Esophagus muscularis mucosa (tissue), 4 donors: ENCODE measurements at regions not wholly inside any gene's neighbourhood (a gene's known extent, or its start where the extent isn't known, plus 50 kb on each side); places are given as distances from the start of the nearest gene placed in this dataset.

ENCODE experiments used
- DNase-seq: peaks from one replicate; pipeline ENCODE4 v3.0.0-alpha.2; 2017; ENCODE audit errors: extremely low spot score
- H3K27ac ChIP-seq, 4 donors: fragments of 200-600 bp; sonication (generic); replicated peaks in 1 of 4; 1 replicate in 3 of 4; 2 replicates in 1 of 4; pipeline ENCODE4 v1.5.1; 2016 to 2019; ENCODE audit warnings: mild to moderate bottlenecking in 1 of 4
- H3K27me3 ChIP-seq, 4 donors: fragments of 200-600 bp; sonication (generic); one replicate each; pipeline versions ENCODE4 v1.5.1 to v1.6.0; 2016 to 2019
- H3K36me3 ChIP-seq, 4 donors: fragments of 200-600 bp; sonication (generic); one replicate each; pipeline ENCODE4 v1.5.1; 2016 to 2019
- H3K4me1 ChIP-seq, 4 donors: fragments of 200-600 bp; sonication (generic); one replicate each; pipeline ENCODE4 v1.5.1; 2016 to 2019
- H3K4me3 ChIP-seq, 4 donors: fragments of 200-600 bp; sonication (generic); 1 replicate in 2 of 4; 2 replicates in 2 of 4; pipeline ENCODE4 v1.5.1; 2016 to 2019; ENCODE audit warnings: mild to moderate bottlenecking in 4 of 4, moderate library complexity in 1 of 4
- H3K9me3 ChIP-seq, 4 donors: fragments of 200-600 bp; sonication (generic); 1 replicate in 3 of 4; 2 replicates in 1 of 4; pipeline ENCODE4 v1.5.1; 2016 to 2019
- EP300 ChIP-seq: sonication (generic); formaldehyde crosslinking; IDR thresholded peaks from one replicate; pipeline ENCODE4 v1.6.1; 2017; ENCODE audit warnings: antibody characterized with exemption
- POLR2A ChIP-seq: fragments of 450-650 bp; IDR thresholded peaks from one replicate; pipeline ENCODE4 v1.6.1; 2017; ENCODE audit warnings: antibody characterized with exemption, moderate library complexity, mild to moderate bottlenecking, low read depth
- POLR2AphosphoS5 ChIP-seq, 2 donors: sonication (generic); formaldehyde crosslinking; IDR thresholded peaks; one replicate each; pipeline ENCODE4 v1.6.1; 2017; ENCODE audit warnings: antibody characterized with exemption in 2 of 2
- WGBS: methylation state at CpG from one replicate; pipeline ENCODE4 v1.1.5; 2018; 5-methylcytosine and 5-hydroxymethylcytosine counted together
- intact Hi-C: fragments of 100-400 bp; cut with DNase I; formaldehyde crosslinking; loops from one replicate; pipeline ENCODE4 v1.15.1; 2023
- TF ChIP-seq, protein P1 (sequence below), 3 experiments: fragments of 200-600 bp in 2 of 3; fragments of 450-650 bp in 1 of 3; sonication (generic) in 2 of 3; IDR thresholded peaks; one replicate each; pipeline ENCODE4 v1.5.1; 2017 to 2019; ENCODE audit warnings: antibody characterized with exemption in 3 of 3, mild to moderate bottlenecking in 2 of 3, moderate library complexity in 1 of 3

DNA sequence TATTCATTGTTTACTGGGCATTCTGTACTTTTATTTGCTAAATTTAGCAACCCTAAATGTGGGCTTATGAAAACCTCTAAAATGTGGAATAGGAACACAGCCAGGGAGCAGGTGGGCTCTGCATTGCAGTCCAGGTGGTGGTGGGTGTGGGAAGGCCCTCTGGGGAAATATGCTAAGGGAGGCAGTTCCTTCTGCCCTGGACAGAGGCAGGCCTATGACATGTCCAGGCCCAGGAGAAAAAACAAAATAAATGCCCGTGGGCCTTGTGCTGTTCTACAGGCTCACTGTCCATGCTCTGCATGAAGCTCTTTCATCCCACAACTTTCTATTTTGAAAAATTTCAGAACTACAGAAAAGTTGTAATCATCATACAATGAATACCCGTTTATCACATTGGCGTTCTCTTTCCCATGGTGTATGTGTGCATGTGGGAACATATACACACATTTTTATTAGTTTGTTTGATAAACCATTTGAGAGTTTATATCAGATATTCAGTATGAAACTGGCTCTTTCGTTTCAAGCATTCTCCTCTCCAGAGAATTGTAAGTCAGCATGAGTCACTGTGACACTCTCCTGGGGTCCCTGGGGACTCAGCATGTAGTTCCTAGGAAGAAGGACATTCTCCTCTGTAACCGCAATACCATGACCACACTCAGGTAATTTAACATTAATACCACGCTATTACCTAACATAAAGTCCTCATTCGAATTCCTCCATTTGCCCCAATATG is 505.3 kb downstream of the COG6 start:
- Histone ChIP-seq H3K27ac (no peak overlapping the region), H3K9me3 (no peaks in the 10 kb centered on the region), H3K4me1 (no peaks in the 10 kb centered on the region), H3K4me3 (no peak overlapping the region), H3K36me3 (no peaks in the 10 kb centered on the region), H3K27me3 (no peaks in the 10 kb centered on the region)
- DNase-seq: no peak
- intact Hi-C loops: no loop called here
- TF ChIP-seq POLR2A: no peak
- TF ChIP-seq EP300: no peak
- TF ChIP-seq POLR2AphosphoS5 (IDR thresholded peaks at IDR 0.05): no peak
- TF ChIP-seq, protein P1, sequence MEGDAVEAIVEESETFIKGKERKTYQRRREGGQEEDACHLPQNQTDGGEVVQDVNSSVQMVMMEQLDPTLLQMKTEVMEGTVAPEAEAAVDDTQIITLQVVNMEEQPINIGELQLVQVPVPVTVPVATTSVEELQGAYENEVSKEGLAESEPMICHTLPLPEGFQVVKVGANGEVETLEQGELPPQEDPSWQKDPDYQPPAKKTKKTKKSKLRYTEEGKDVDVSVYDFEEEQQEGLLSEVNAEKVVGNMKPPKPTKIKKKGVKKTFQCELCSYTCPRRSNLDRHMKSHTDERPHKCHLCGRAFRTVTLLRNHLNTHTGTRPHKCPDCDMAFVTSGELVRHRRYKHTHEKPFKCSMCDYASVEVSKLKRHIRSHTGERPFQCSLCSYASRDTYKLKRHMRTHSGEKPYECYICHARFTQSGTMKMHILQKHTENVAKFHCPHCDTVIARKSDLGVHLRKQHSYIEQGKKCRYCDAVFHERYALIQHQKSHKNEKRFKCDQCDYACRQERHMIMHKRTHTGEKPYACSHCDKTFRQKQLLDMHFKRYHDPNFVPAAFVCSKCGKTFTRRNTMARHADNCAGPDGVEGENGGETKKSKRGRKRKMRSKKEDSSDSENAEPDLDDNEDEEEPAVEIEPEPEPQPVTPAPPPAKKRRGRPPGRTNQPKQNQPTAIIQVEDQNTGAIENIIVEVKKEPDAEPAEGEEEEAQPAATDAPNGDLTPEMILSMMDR (IDR thresholded peaks at IDR 0.05): no peak
- WGBS: 88% methylated on average over 7 of the region's 7 CpGs

DNA sequence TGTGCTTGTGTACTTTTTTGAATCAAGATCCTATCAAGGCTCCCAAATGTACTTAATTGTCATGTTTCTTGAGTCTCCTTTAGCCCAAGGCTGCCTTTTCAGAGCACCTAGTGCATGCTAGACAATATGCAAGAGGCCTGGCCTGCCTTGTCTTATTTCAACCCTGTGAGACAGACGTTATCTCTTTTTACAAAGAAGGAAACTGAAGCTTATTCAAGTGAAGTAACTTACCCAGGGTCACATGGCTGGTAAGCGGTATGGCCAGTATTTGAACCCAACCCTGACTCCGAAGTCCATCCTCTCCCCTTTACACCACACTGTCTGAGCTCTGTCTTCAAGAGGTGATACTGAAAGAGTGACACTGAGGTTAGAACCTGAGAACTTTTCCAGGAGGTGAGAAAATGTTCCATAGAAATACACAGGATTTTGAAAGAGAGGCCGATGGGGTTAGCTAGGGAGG is 505.1 kb downstream of the FOXO1 start:
- TF ChIP-seq, protein P1 (IDR thresholded peaks at IDR 0.05): no peak
- Histone ChIP-seq H3K27ac (no peak overlapping the region), H3K27me3 (no peaks in the 10 kb centered on the region), H3K4me1 (no peaks in the 10 kb centered on the region), H3K36me3 (no peaks in the 10 kb centered on the region), H3K4me3 (no peak overlapping the region), H3K9me3 (no peaks in the 10 kb centered on the region)
- no peak for DNase-seq
- intact Hi-C loops: no loop called here
- 98% methylated on average over 4 of the region's 4 CpGs for WGBS

DNA sequence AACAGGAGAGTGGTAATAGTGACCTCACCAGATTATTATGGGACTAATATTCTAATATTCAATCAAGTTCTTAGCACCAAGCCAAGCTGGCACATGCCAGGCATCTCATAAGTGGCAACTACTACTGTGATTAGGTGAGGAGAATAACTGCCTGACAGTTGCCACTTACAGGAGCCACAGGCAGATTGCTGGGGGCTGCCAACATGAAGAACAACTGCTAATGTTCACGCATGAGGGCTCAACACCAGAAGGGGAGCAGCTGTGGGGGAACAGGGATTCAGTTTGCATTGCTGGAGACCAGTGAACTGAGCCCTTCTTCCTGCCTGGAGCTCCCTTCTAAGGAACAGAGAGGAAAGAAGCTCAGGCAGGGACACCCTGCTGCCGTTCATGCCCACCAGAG is 504.5 kb downstream of the FOXO1 start:
- no peaks in the 10 kb centered on the region for H3K4me1 ChIP-seq
- H3K9me3 ChIP-seq: no peaks in the 10 kb centered on the region
- TF ChIP-seq POLR2A: no peak
- TF ChIP-seq, protein P1 (IDR thresholded peaks at IDR 0.05): no peak
- no peak for TF ChIP-seq EP300
- TF ChIP-seq POLR2AphosphoS5 (IDR thresholded peaks at IDR 0.05): no peak
- intact Hi-C loops: no loop called here
- no peaks in the 10 kb centered on the region for H3K27me3 ChIP-seq
- WGBS: 90% methylated on average over 2 of the region's 2 CpGs
- H3K36me3 ChIP-seq: no peaks in the 10 kb centered on the region
- DNase-seq: no peak
- H3K4me3 ChIP-seq: no peak overlapping the region
- H3K27ac ChIP-seq: no peak overlapping the region

DNA sequence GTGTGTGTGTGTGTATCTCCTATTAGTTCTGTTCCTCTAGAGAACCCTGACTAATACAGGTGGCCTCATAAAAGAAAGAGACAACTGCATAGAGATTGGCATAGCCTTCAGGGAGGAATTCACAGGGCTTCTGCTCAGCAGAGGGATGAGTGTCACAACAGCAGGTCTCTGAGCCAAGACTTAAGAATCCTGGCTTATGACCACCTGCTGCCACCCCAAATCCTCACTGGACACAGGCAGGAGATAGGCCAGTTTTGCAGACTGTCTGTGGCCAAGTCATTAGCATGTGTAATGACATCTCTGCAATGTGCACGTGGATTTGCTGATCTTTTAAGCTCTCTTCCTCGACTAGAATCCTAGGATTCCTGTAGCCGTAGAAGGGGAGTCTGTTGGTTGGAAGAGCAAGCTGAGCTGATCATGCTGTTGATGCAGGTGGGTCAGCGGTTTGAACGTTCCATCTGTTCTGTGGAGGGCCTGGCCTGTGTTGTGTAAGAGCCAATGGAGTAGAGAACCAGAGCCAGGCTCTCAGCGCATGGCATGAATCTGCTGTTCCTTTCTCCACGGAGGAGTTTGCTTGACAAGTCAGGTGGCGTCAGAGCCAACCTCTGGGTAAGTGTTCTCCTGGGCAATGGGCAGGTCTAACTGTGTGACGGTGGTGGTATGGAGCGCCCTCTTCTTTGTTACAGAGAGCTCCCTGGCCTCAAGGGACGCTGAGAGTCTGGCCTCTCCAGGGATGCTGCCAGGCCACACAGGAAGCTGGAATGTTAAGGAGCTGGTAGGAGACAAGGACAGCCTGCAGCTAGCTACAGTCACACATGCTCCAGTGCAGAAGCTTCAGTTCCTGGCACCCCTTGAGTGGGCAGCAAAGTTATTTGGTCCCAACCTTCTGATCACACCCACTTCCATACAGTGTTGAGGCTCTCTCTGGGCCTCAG is 503.1 kb downstream of the FOXO1 start:
- 92% methylated on average over 8 of the region's 11 CpGs for WGBS
- no peak overlapping the region for H3K27ac ChIP-seq
- no peaks in the 10 kb centered on the region for H3K27me3 ChIP-seq
- no peak for TF ChIP-seq POLR2AphosphoS5 (IDR thresholded peaks at IDR 0.05)
- TF ChIP-seq, protein P1 (IDR thresholded peaks at IDR 0.05): no peak
- TF ChIP-seq EP300: no peak
- TF ChIP-seq POLR2A: no peak
- no peak overlapping the region for H3K4me3 ChIP-seq
- H3K9me3 ChIP-seq: no peaks in the 10 kb centered on the region
- intact Hi-C loops: no loop called here
- peaks cover 0 to 1% (median 0%) of the 10 kb centered on the region in 4 donors for H3K4me1 ChIP-seq
- no peaks in the 10 kb centered on the region for H3K36me3 ChIP-seq
- no peak for DNase-seq
